Lower leg skin (tissue), 3 donors: ENCODE measurements at regions not wholly inside any gene's neighbourhood (a gene's known extent, or its start where the extent isn't known, plus 50 kb on each side); places are given as distances from the start of the nearest gene placed in this dataset.

Experiments
- POLR2A ChIP-seq, 2 donors: fragments of 450-650 bp; IDR thresholded peaks; one replicate each; pipeline ENCODE4 v1.6.1; 2016 to 2017; ENCODE audit warnings: antibody characterized with exemption in 2 of 2, mild to moderate bottlenecking in 1 of 2, moderate library complexity in 1 of 2
- TF ChIP-seq, protein P1 (sequence below), 3 donors: fragments of 450-650 bp; IDR thresholded peaks; one replicate each; pipeline ENCODE4 v1.5.1; 2016; ENCODE audit warnings: antibody characterized with exemption in 3 of 3, mild to moderate bottlenecking in 3 of 3, moderate library complexity in 2 of 3

DNA sequence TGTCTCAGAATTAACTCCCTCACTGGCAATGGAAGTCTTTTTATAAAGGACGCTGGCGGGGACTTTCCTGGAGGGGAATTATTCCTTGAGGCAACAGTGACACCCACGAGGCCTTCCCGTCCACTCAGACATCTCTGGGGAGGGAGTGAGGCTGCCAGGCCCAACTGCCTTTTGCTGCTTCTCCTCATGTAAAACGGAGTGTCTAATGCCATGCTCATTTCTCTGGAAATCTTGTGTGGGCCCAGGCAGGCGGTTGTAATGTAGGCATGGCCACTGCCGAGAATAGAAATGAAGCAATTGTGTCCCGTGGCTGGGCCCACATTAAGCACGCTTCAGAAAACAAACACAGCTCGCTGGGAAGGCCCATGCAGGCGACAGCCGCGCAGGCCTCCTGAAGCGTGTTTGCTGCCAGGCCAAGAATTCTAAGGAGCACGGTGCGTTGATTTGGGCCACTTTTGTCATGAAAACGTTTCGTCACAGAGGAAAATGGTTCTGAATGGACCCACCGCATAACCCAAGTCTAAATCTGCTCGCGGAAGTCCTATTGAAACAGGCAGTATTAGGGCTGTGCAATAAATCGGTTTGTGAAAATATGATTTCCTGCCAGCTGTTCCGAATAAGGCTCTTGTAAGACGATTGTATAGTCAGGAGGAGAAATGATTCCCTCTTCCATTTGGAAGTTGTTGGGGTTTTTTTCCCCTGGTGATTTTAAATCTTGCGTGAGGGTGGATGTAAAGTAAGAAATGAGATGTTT, 104.2 kb upstream of the CHST15 start:
- TF ChIP-seq, protein P1, sequence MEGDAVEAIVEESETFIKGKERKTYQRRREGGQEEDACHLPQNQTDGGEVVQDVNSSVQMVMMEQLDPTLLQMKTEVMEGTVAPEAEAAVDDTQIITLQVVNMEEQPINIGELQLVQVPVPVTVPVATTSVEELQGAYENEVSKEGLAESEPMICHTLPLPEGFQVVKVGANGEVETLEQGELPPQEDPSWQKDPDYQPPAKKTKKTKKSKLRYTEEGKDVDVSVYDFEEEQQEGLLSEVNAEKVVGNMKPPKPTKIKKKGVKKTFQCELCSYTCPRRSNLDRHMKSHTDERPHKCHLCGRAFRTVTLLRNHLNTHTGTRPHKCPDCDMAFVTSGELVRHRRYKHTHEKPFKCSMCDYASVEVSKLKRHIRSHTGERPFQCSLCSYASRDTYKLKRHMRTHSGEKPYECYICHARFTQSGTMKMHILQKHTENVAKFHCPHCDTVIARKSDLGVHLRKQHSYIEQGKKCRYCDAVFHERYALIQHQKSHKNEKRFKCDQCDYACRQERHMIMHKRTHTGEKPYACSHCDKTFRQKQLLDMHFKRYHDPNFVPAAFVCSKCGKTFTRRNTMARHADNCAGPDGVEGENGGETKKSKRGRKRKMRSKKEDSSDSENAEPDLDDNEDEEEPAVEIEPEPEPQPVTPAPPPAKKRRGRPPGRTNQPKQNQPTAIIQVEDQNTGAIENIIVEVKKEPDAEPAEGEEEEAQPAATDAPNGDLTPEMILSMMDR (IDR thresholded peaks at IDR 0.05), result no peak
- no peak for TF ChIP-seq POLR2A (IDR thresholded peaks at IDR 0.05)
